ENCODE measurements at regions not wholly inside any gene's neighbourhood (a gene's known extent, or its start where the extent isn't known, plus 50 kb on each side); places are given as distances from the start of the nearest gene placed in this dataset.

DNA sequence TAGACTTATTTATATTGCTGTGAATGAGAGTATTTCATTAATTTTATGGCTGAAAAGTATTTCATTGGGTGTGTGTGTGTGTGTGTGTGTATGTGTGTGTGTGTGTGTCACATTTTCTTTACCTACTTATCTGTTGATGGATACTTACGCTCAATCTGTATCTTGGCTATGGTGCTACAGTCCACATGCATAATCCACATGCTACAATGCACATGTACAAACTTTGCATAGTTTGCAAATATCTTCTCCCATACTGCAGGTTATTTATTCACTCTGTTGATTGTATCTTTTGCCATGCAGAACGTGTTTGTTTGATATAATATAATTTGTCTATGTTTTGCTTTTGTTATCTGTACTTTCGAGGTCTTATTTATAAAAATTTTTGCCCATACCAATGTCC is 167.8 kb downstream of the RAB28 start (continued):
- TF ChIP-seq SP1 (IDR thresholded peaks at IDR 0.05; ENCODE audit: low read depth, low read length): no peak
- TF ChIP-seq POU5F1 (IDR thresholded peaks at IDR 0.05; ENCODE audit: low read depth, low read length): no peak

DNA sequence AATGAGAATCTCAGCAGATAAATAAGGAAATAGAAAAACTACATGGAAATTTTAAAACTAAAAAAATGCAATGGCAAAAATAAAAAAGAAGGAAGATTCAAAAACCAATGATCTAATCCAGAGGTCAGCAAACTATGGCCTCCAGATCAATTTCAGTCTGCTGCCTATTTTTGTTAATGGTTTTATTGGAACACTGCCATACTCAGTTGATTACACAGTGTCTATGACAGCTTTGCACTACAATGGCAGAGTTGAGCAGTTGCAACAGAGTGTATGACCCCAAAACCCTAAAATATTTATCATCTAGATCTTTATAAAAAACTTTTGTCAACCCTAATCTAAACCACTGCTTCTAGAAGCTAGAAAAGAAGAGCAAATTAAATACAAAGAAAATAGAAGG is 170.3 kb downstream of the RAB28 start:
- Histone ChIP-seq H2BK20ac (ENCODE audit: low read length) (no peak overlapping the region), H4K91ac (replicated peaks; ENCODE audit: insufficient read length, low read length) (no peak overlapping the region), H3K56ac (replicated peaks; ENCODE audit: insufficient read length, low read depth, low read length) (no peak overlapping the region), H2BK5ac (ENCODE audit: low read depth, low read length) (no peak overlapping the region), H4K20me1 (replicated peaks in 1 of 2; ENCODE audit: control insufficient read depth in 1 of 2, insufficient read depth in 2 of 2, low read length in 2 of 2) (no peaks in the 10 kb centered on the region), H3K36me3 (ENCODE audit: control insufficient read depth in 2 of 4, insufficient read depth in 4 of 4, low read length in 3 of 4) (no peaks in the 10 kb centered on the region), H3K4me3 (ENCODE audit: extremely low read depth in 1 of 4, insufficient read depth in 2 of 4, low read depth in 3 of 4, low read length in 4 of 4) (no peak overlapping the region), H2AFZ (ENCODE audit: low read length) (no peak overlapping the region), H3K23ac (ENCODE audit: insufficient read length) (no peak overlapping the region), H4K5ac (ENCODE audit: insufficient read length, low read depth, low read length) (no peak overlapping the region), H2BK12ac (ENCODE audit: low read depth, low read length) (no peak overlapping the region), H3K23me2 (ENCODE audit: low read depth, low read length) (no peaks in the 10 kb centered on the region), H4K8ac (ENCODE audit: extremely low read depth, insufficient read depth, low read length) (no peak overlapping the region), H3K79me2 (ENCODE audit: control insufficient read depth in 1 of 2, insufficient read depth in 2 of 2, low read length in 2 of 2) (no peaks in the 10 kb centered on the region), H3K4me1 (replicated peaks in 1 of 4; ENCODE audit: control insufficient read depth in 3 of 4, insufficient read depth in 4 of 4, low read length in 3 of 4) (peaks cover 0 to 3% (median 0%) of the 10 kb centered on the region in 4 experiments; a peak in 1 of 7 replicates), H3K27me3 (replicated peaks in 1 of 4; ENCODE audit: control insufficient read depth in 3 of 4, extremely low read depth in 1 of 4, insufficient read depth in 3 of 4, low read length in 3 of 4) (no peaks in the 10 kb centered on the region), H3K4ac (replicated peaks; ENCODE audit: insufficient read length, low read depth, low read length) (no peak overlapping the region), H3K9ac (replicated peaks in 1 of 4; ENCODE audit: extremely low read depth in 1 of 4, low read depth in 3 of 4, low read length in 3 of 4) (no peak overlapping the region), H2AK5ac (ENCODE audit: low read depth, low read length) (no peak overlapping the region), H3K79me1 (ENCODE audit: low read depth, low read length) (no peaks in the 10 kb centered on the region), H2BK120ac (replicated peaks; ENCODE audit: low read depth, low read length) (no peak overlapping the region), H3K18ac (ENCODE audit: extremely low read depth, low read length) (no peak overlapping the region), H3K9me3 (ENCODE audit: insufficient read depth in 2 of 2, low read depth in 1 of 2, low read length in 1 of 2) (no peaks in the 10 kb centered on the region), H3K4me2 (ENCODE audit: insufficient read depth in 1 of 2, low read depth in 2 of 2, low read length in 2 of 2) (no peak overlapping the region), H3K14ac (ENCODE audit: insufficient read length) (no peak overlapping the region), H3K27ac (ENCODE audit: low read depth, low read length) (no peak overlapping the region), H2BK15ac (ENCODE audit: low read length) (no peak overlapping the region)
- TF ChIP-seq MAFK (IDR thresholded peaks at IDR 0.05; ENCODE audit: low read depth, low read length): no peak
- TF ChIP-seq POLR2A (IDR thresholded peaks at IDR 0.05; ENCODE audit: control extremely low read depth in 1 of 2, low read depth in 2 of 2, low read length in 2 of 2): no peak
- no peak for TF ChIP-seq RXRA (IDR thresholded peaks at IDR 0.05; ENCODE audit: insufficient read depth, low read depth, low read length)
- ChIA-PET CTCF (ENCODE audit: partially characterized antibody) (no interaction called here), POLR2A (ENCODE audit: partially characterized antibody) (no interaction called here)
- FAIRE-seq (no peak), DNase-seq (ENCODE audit: low read depth in 1 of 2, low spot score in 2 of 2) (no peak)
